ENCODE measurements at regions not wholly inside any gene's neighbourhood (a gene's known extent, or its start where the extent isn't known, plus 50 kb on each side); places are given as distances from the start of the nearest gene placed in this dataset.

GRCh38 chr12:59196989-59197388 lies 276.7 kb upstream of the LRIG3 start:
- H3K36me3 ChIP-seq (ENCODE audit: insufficient read depth, low read depth, low read length) = no peaks in the 10 kb centered on the region
- no peak overlapping the region for H3K9ac ChIP-seq (ENCODE audit: low read depth, low read length)
- no peak overlapping the region for H3K27ac ChIP-seq (ENCODE audit: low read length)
- no peaks in the 10 kb centered on the region for H3K27me3 ChIP-seq (ENCODE audit: insufficient read depth, low read length)
- H3K4me1 ChIP-seq (ENCODE audit: insufficient read depth, low read length) = no peaks in the 10 kb centered on the region
- no peak overlapping the region for H3K4me3 ChIP-seq (ENCODE audit: low read length)
- no peaks in the 10 kb centered on the region for H3K9me3 ChIP-seq (ENCODE audit: insufficient read depth, low read depth, low read length)

GRCh38 chr12:59194794-59195193 lies 274.5 kb upstream of the LRIG3 start:
- no peaks in the 10 kb centered on the region for H3K9me3 ChIP-seq (ENCODE audit: insufficient read depth, low read depth, low read length)
- no peak overlapping the region for H3K9ac ChIP-seq (ENCODE audit: low read depth, low read length)
- H3K27me3 ChIP-seq (ENCODE audit: insufficient read depth, low read length) = no peaks in the 10 kb centered on the region
- no peaks in the 10 kb centered on the region for H3K36me3 ChIP-seq (ENCODE audit: insufficient read depth, low read depth, low read length)
- H3K27ac ChIP-seq (ENCODE audit: low read length) = no peak overlapping the region
- H3K4me1 ChIP-seq (ENCODE audit: insufficient read depth, low read length) = no peaks in the 10 kb centered on the region
- no peak overlapping the region for H3K4me3 ChIP-seq (ENCODE audit: low read length)

GRCh38 chr12:59193476-59194050 lies 273.3 kb upstream of the LRIG3 start:
- Histone ChIP-seq H3K9me3 (ENCODE audit: insufficient read depth, low read depth, low read length) (no peaks in the 10 kb centered on the region), H3K9ac (ENCODE audit: low read depth, low read length) (no peak overlapping the region), H3K4me1 (ENCODE audit: insufficient read depth, low read length) (no peaks in the 10 kb centered on the region), H3K27me3 (ENCODE audit: insufficient read depth, low read length) (no peaks in the 10 kb centered on the region), H3K27ac (ENCODE audit: low read length) (no peak overlapping the region), H3K36me3 (ENCODE audit: insufficient read depth, low read depth, low read length) (no peaks in the 10 kb centered on the region), H3K4me3 (ENCODE audit: low read length) (no peak overlapping the region)

- Histone ChIP-seq H3K9me3 (ENCODE audit: insufficient read depth, low read depth, low read length) (no peaks in the 10 kb centered on the region), H3K27ac (ENCODE audit: low read length) (no peak overlapping the region), H3K9ac (ENCODE audit: low read depth, low read length) (no peak overlapping the region), H3K36me3 (ENCODE audit: insufficient read depth, low read depth, low read length) (no peaks in the 10 kb centered on the region), H3K4me3 (ENCODE audit: low read length) (no peak overlapping the region), H3K27me3 (ENCODE audit: insufficient read depth, low read length) (no peaks in the 10 kb centered on the region), H3K4me1 (ENCODE audit: insufficient read depth, low read length) (no peaks in the 10 kb centered on the region)
Measured at GRCh38 chr12:59191372-59191771, 271.1 kb upstream of the LRIG3 start.

GRCh38 chr12:59186451-59186850 lies 266.1 kb upstream of the LRIG3 start:
- no peak overlapping the region for H3K27ac ChIP-seq (ENCODE audit: low read length)
- H3K4me3 ChIP-seq (ENCODE audit: low read length) = no peak overlapping the region
- no peaks in the 10 kb centered on the region for H3K36me3 ChIP-seq (ENCODE audit: insufficient read depth, low read depth, low read length)
- no peaks in the 10 kb centered on the region for H3K9me3 ChIP-seq (ENCODE audit: insufficient read depth, low read depth, low read length)
- H3K4me1 ChIP-seq (ENCODE audit: insufficient read depth, low read length) = no peaks in the 10 kb centered on the region
- no peak overlapping the region for H3K9ac ChIP-seq (ENCODE audit: low read depth, low read length)
- H3K27me3 ChIP-seq (ENCODE audit: insufficient read depth, low read length) = no peaks in the 10 kb centered on the region

GRCh38 chr12:59185295-59185694 lies 265.0 kb upstream of the LRIG3 start:
- Histone ChIP-seq H3K27ac (ENCODE audit: low read length) (no peak overlapping the region), H3K4me1 (ENCODE audit: insufficient read depth, low read length) (no peaks in the 10 kb centered on the region), H3K9me3 (ENCODE audit: insufficient read depth, low read depth, low read length) (no peaks in the 10 kb centered on the region), H3K36me3 (ENCODE audit: insufficient read depth, low read depth, low read length) (no peaks in the 10 kb centered on the region), H3K9ac (ENCODE audit: low read depth, low read length) (no peak overlapping the region), H3K4me3 (ENCODE audit: low read length) (no peak overlapping the region), H3K27me3 (ENCODE audit: insufficient read depth, low read length) (no peaks in the 10 kb centered on the region)

- Histone ChIP-seq H3K4me3 (ENCODE audit: low read length) (no peak overlapping the region), H3K36me3 (ENCODE audit: insufficient read depth, low read depth, low read length) (no peaks in the 10 kb centered on the region), H3K4me1 (ENCODE audit: insufficient read depth, low read length) (no peaks in the 10 kb centered on the region), H3K9me3 (ENCODE audit: insufficient read depth, low read depth, low read length) (no peaks in the 10 kb centered on the region), H3K9ac (ENCODE audit: low read depth, low read length) (no peak overlapping the region), H3K27me3 (ENCODE audit: insufficient read depth, low read length) (no peaks in the 10 kb centered on the region), H3K27ac (ENCODE audit: low read length) (no peak overlapping the region)
Measured at GRCh38 chr12:59182658-59183455, 262.6 kb upstream of the LRIG3 start.

GRCh38 chr12:59182191-59182590 lies 261.9 kb upstream of the LRIG3 start:
- Histone ChIP-seq H3K27me3 (ENCODE audit: insufficient read depth, low read length) (no peaks in the 10 kb centered on the region), H3K27ac (ENCODE audit: low read length) (no peak overlapping the region), H3K9ac (ENCODE audit: low read depth, low read length) (no peak overlapping the region), H3K36me3 (ENCODE audit: insufficient read depth, low read depth, low read length) (no peaks in the 10 kb centered on the region), H3K4me1 (ENCODE audit: insufficient read depth, low read length) (no peaks in the 10 kb centered on the region), H3K4me3 (ENCODE audit: low read length) (no peak overlapping the region), H3K9me3 (ENCODE audit: insufficient read depth, low read depth, low read length) (no peaks in the 10 kb centered on the region)

- Histone ChIP-seq H3K4me1 (ENCODE audit: insufficient read depth, low read length) (no peaks in the 10 kb centered on the region), H3K4me3 (ENCODE audit: low read length) (no peak overlapping the region), H3K27ac (ENCODE audit: low read length) (no peak overlapping the region), H3K36me3 (ENCODE audit: insufficient read depth, low read depth, low read length) (no peaks in the 10 kb centered on the region), H3K9ac (ENCODE audit: low read depth, low read length) (no peak overlapping the region), H3K9me3 (ENCODE audit: insufficient read depth, low read depth, low read length) (peaks cover 4% of the 10 kb centered on the region; the same call in 1 of the 2 replicates), H3K27me3 (ENCODE audit: insufficient read depth, low read length) (no peaks in the 10 kb centered on the region)
Measured at GRCh38 chr12:59181196-59181777, 261.0 kb upstream of the LRIG3 start.

GRCh38 chr12:59179231-59179630 lies 258.9 kb upstream of the LRIG3 start:
- H3K27me3 ChIP-seq (ENCODE audit: insufficient read depth, low read length) = no peaks in the 10 kb centered on the region
- H3K9me3 ChIP-seq (ENCODE audit: insufficient read depth, low read depth, low read length) = peaks cover 4% of the 10 kb centered on the region; the same call in 1 of the 2 replicates
- H3K9ac ChIP-seq (ENCODE audit: low read depth, low read length) = no peak overlapping the region

GRCh38 chr12:59173695-59174094 lies 253.4 kb upstream of the LRIG3 start:
- H3K27ac ChIP-seq (ENCODE audit: low read length) = no peak overlapping the region
- no peaks in the 10 kb centered on the region for H3K36me3 ChIP-seq (ENCODE audit: insufficient read depth, low read depth, low read length)
- H3K27me3 ChIP-seq (ENCODE audit: insufficient read depth, low read length) = no peaks in the 10 kb centered on the region
- H3K4me3 ChIP-seq (ENCODE audit: low read length) = no peak overlapping the region
- H3K9ac ChIP-seq (ENCODE audit: low read depth, low read length) = no peak overlapping the region
- H3K4me1 ChIP-seq (ENCODE audit: insufficient read depth, low read length) = no peaks in the 10 kb centered on the region
- peaks cover 4% of the 10 kb centered on the region; the same call in 1 of the 2 replicates for H3K9me3 ChIP-seq (ENCODE audit: insufficient read depth, low read depth, low read length)

More at GRCh38 chr12:59179231-59179630, 258.9 kb upstream of the LRIG3 start:
- no peak overlapping the region for H3K27ac ChIP-seq (ENCODE audit: low read length)
- H3K4me3 ChIP-seq (ENCODE audit: low read length) = no peak overlapping the region
- no peaks in the 10 kb centered on the region for H3K36me3 ChIP-seq (ENCODE audit: insufficient read depth, low read depth, low read length)
- no peaks in the 10 kb centered on the region for H3K4me1 ChIP-seq (ENCODE audit: insufficient read depth, low read length)

GRCh38 chr12:59168647-59169046 lies 248.3 kb upstream of the LRIG3 start:
- Histone ChIP-seq H3K9me3 (ENCODE audit: insufficient read depth, low read depth, low read length) (no peaks in the 10 kb centered on the region), H3K9ac (ENCODE audit: low read depth, low read length) (no peak overlapping the region), H3K4me3 (ENCODE audit: low read length) (no peak overlapping the region), H3K4me1 (ENCODE audit: insufficient read depth, low read length) (no peaks in the 10 kb centered on the region), H3K27ac (ENCODE audit: low read length) (no peak overlapping the region), H3K27me3 (ENCODE audit: insufficient read depth, low read length) (no peaks in the 10 kb centered on the region), H3K36me3 (ENCODE audit: insufficient read depth, low read depth, low read length) (no peaks in the 10 kb centered on the region)

Measured in iPS-20b (cell line).